Choroid plexus epithelial cell (primary cell): ENCODE measurements at regions not wholly inside any gene's neighbourhood (a gene's known extent, or its start where the extent isn't known, plus 50 kb on each side); places are given as distances from the start of the nearest gene placed in this dataset.

ENCODE experiments used
- DNase-seq: peaks from one replicate; pipeline ENCODE4 v3.0.0-alpha.2; 2010; ENCODE audit warnings: low read depth
- H3K4me3 ChIP-seq: 2 replicates; pipeline ENCODE4 v1.5.1; 2011; ENCODE audit warnings: low read depth, mild to moderate bottlenecking, control low read depth, low read length, moderate library complexity
- TF ChIP-seq, protein P1 (sequence below): conservative IDR thresholded peaks from 2 replicates; pipeline ENCODE4 v1.5.1; 2011; ENCODE audit warnings: low read depth, mild to moderate bottlenecking, control low read depth, inconsistent platforms, low read length, moderate library complexity

DNA sequence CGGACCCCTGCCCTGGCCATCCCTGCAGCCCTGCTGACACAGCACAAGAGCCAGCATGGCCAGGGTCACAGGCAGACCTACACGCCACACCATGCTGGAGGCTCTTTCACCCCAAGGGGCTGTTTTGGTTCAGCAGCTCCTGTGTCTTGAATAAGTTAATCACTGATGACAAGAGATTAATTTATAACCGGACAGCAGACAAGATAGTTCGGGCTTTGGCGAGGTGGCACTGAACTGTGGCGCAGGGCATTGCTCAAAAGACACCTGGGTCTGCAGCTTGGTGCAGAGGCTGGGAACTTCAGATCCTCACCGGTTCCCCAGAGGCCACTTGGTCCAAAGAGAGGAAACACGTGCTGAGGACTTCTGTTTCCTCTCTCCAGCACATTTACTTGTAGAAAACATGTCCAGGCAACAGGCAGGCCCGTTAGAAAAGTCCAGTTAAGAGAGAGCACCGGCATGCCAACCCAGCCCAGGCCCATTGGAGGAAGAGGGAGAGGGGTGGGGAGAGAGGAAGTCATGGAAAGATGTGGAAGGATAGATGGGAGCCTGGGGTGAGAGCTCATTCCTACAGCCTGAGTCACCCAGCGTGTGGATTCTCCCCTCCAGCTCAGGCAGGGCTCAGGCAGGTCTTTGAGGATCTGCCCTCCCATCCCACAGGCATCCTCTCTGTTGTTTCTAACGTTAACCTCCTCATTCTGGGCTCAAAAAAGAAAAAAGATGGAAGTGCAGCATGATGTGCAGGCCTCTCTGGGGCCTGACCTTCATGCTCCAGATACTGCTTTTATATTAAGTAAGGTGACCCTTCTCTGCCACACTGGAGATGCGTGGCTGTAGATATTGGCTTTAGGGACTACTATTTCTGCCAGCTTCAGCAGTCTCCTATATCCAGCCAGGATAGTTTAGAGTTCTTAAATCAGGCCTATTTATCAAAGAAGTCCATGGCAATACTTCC, 80.0 kb upstream of the HNF1B start:
- TF ChIP-seq, protein P1, sequence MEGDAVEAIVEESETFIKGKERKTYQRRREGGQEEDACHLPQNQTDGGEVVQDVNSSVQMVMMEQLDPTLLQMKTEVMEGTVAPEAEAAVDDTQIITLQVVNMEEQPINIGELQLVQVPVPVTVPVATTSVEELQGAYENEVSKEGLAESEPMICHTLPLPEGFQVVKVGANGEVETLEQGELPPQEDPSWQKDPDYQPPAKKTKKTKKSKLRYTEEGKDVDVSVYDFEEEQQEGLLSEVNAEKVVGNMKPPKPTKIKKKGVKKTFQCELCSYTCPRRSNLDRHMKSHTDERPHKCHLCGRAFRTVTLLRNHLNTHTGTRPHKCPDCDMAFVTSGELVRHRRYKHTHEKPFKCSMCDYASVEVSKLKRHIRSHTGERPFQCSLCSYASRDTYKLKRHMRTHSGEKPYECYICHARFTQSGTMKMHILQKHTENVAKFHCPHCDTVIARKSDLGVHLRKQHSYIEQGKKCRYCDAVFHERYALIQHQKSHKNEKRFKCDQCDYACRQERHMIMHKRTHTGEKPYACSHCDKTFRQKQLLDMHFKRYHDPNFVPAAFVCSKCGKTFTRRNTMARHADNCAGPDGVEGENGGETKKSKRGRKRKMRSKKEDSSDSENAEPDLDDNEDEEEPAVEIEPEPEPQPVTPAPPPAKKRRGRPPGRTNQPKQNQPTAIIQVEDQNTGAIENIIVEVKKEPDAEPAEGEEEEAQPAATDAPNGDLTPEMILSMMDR, result no peak
- peak; percentile 84 for DNase-seq

DNA sequence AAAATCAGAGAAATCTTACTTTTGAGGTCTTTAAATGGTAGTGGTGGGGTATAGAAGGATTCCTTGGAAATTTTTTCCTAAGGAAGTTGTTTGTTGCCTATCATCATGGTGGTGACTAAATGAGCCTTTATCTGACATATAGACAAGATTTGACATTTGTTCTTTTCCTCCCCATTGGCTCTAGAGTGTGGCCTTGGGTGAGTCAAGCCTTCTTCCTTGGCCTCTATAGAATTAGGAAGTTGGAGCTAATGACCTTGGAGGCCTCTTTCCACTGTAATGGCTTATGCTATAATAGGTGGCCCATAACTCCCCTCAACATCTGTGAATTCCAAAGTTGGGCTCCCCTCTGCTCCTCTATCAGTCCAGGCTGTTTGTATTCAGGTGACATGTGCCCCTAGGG, 79.1 kb upstream of the HNF1B start:
- TF ChIP-seq, protein P1, result no peak
- DNase-seq, result no peak

More for the DNA sequence above, 80.0 kb upstream of the HNF1B start:
- no peak overlapping the region for H3K4me3 ChIP-seq

DNA sequence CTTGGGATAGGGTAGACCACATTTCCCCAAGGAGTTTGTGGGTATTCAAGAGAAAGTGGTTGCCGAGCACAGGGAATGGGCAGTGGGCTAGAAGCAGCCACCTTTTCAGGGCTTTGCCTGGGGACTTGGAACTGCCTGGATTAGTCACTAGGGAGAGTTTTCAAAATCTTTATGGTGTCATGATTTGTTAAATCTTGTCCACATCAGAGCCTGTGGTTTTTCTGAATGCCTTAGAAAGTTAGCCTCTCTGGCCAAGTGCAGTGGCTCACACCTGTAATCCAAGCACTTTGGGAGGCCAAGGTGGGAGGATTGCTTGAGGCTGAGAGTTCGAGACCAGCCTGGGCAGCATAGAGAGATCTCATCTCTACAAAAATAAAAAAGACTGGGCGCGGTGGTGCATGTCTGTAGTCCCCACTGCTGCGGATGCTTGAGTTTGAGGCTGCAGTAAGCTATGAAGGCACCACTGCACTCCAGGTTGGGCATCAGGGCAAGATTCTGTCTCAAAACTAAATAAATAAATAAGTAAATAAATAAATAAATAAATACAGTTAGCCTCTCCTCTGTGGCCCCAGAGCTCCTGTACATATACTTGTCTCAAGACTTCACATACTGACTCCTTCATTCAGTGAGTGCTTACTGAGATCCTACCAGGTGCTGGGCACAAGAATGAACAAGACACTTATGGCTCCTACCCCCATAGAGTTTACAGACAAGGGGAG, 76.3 kb upstream of the HNF1B start:
- DNase-seq, result no peak
- H3K4me3 ChIP-seq, result no peak overlapping the region
- TF ChIP-seq, protein P1, result no peak

More for the DNA sequence above, 79.1 kb upstream of the HNF1B start:
- no peak overlapping the region for H3K4me3 ChIP-seq

DNA sequence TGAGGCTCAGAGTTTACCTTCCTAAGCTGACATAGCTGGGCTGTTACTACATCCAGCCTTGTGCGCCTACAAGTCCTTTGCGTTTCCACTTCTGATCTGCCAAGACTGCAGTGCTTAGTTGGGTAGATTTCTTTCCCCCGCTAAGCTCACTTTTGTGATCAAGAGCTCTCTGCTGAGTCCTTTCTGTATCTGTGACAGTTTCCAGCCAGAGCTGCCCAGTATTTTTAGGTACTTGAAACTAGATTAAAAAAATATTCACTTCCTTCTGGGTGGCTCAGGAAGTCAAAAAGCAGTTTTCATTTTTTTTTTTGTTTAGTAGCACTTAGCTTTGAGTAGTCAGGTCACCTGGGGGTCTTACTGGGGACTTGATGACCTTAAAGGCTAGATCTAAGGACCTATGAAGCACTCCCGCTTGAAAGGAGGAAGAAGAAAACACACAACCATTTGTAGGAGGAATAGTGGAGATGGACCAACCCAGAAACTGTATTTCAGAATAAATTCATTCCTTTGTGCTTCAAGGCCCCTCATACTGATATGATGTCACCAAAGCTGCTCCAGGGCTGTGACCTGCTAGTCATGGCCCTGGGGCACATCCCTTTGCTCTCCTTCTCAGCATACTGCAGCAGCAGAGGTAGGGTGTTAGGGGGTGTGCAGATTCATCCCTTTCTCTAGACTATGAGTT, 75.6 kb upstream of the HNF1B start:
- TF ChIP-seq, protein P1, result no peak
- H3K4me3 ChIP-seq, result no peak overlapping the region
- DNase-seq, result no peak

DNA sequence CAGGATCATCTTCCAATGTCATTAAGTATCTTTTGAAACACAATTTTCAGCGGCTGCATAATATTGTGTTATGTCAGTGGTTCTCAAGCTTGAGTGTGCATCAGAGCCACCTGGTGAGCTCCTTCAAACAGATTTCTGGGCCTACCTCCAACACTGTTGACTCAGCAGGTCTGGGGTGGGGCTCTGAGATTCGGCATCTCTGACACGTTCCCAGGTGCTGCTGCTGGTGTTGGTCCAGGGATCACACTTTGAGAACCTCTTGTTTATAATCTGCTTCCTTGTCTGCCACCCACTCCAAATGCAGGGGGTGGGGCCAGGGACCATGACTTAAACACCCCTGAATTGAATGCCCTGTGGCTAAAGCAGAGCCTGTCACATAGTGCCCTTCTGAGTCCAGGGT, 73.8 kb upstream of the HNF1B start:
- H3K4me3 ChIP-seq, result no peak overlapping the region
- TF ChIP-seq, protein P1, result no peak
- peak; percentile 42 for DNase-seq

DNA sequence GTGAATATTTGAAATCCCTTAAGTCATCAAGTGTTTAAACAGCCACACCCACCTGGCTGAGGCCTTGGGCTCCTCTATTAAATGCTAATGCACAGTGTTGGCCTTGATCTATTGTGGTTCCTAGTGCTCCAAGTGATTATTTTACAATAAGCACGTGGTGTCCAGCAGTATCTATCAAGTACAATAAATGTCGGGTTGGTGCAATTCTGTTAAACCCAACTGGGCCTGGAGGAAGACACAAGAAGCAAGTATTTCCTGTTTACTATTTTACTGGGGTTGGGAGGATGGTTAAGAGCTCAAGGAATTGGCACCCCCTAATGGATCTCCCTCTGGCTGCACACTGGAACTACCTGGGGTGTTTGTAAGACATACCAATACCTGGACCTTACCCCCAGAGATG, 72.1 kb upstream of the HNF1B start:
- TF ChIP-seq, protein P1, result peak; percentile 13
- no peak for DNase-seq
- H3K4me3 ChIP-seq, result no peak overlapping the region
